SK-N-SH treated with all-trans-retinoic acid at 6 μM for 48 hours (cell line): ENCODE measurements at regions not wholly inside any gene's neighbourhood (a gene's known extent, or its start where the extent isn't known, plus 50 kb on each side); places are given as distances from the start of the nearest gene placed in this dataset.
"Not testable (repeated sequence)": the region's sequence is repeated elsewhere in the genome, so short reads cannot be mapped to it uniquely, and the experiment has no call there.

Experiments
- BACH2 ChIP-seq: fragments of 250-450 bp; sonication (Bioruptor Pico); IDR thresholded peaks from 2 replicates; pipeline ENCODE4 v1.9.0; 2021; ENCODE audit warnings: mild to moderate bottlenecking, borderline replicate concordance
- CSRNP3 ChIP-seq: fragments of 250-450 bp; sonication (Bioruptor Pico); IDR thresholded peaks from 2 replicates; pipeline ENCODE4 v1.5.1; 2021; ENCODE audit warnings: mild to moderate bottlenecking, moderate library complexity
- ESRRG ChIP-seq: fragments of 250-450 bp; sonication (Bioruptor Pico); IDR thresholded peaks from 2 replicates; pipeline ENCODE4 v1.6.1; 2021; ENCODE audit warnings: mild to moderate bottlenecking
- OSR1 ChIP-seq: fragments of 250-450 bp; sonication (Bioruptor Pico); IDR thresholded peaks from 2 replicates; pipeline ENCODE4 v1.8.0; 2022; ENCODE audit warnings: moderate library complexity, mild to moderate bottlenecking, inconsistent platforms
- PPARA ChIP-seq: fragments of 250-450 bp; sonication (Bioruptor Pico); IDR thresholded peaks from 2 replicates; pipeline ENCODE4 v1.5.0; 2020; ENCODE audit warnings: mild to moderate bottlenecking, borderline replicate concordance
- TOX ChIP-seq: fragments of 250-450 bp; sonication (Bioruptor Pico); IDR thresholded peaks from 2 replicates; pipeline ENCODE4 v1.8.0; 2021; ENCODE audit warnings: mild to moderate bottlenecking, moderate library complexity, borderline replicate concordance
- ZFP30 ChIP-seq: fragments of 450-650 bp; formaldehyde crosslinking; IDR thresholded peaks from 2 replicates; pipeline ENCODE4 v1.5.0; 2022; ENCODE audit warnings: mild to moderate bottlenecking, moderate library complexity
- ZNF565 ChIP-seq: fragments of 450-650 bp; formaldehyde crosslinking; conservative IDR thresholded peaks from 2 replicates; pipeline ENCODE4 v1.5.0; 2020; ENCODE audit warnings: low read depth, mild to moderate bottlenecking, moderate library complexity
- TF ChIP-seq, protein P1 (sequence below): fragments of 250-450 bp; sonication (Bioruptor Pico); IDR thresholded peaks from 2 replicates; pipeline ENCODE4 v1.8.0; 2020; ENCODE audit warnings: mild to moderate bottlenecking, moderate library complexity, borderline replicate concordance
- TF ChIP-seq, protein P2 (sequence below): fragments of 250-450 bp; sonication (Bioruptor Pico); IDR thresholded peaks from 2 replicates; pipeline ENCODE4 v1.5.1; 2020; ENCODE audit warnings: low read depth, mild to moderate bottlenecking, moderate library complexity
- TF ChIP-seq, protein P3 (sequence below): fragments of 250-450 bp; sonication (Bioruptor Pico); IDR thresholded peaks from 2 replicates; pipeline ENCODE4 v1.8.0; 2021; ENCODE audit warnings: low read depth, mild to moderate bottlenecking, moderate library complexity, borderline replicate concordance

DNA sequence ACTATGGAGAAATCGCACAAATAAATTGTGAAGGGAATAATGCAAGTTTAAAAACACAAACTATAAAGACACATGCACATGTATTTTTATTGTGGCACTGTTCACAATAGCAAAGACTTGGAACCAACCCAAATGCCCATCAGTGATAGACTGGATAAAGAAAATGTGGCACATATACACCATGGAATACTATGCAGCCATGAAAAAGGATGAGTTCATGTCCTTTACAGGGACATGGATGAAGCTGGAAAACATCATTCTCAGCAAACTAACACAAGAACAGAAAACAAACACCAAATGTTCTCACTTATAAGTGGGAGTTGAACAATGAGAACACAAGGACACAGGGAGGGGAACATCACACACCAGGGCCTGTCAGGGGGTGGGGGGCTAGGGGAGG, 100.9 kb upstream of the RGPD4 start:
- not testable (repeated sequence) for TF ChIP-seq TOX (CRISPR knock-in tag); BACH2 (CRISPR knock-in tag); ESRRG (CRISPR knock-in tag); ZFP30 (CRISPR knock-in tag); OSR1 (CRISPR knock-in tag); PPARA; CSRNP3; ZNF565 (CRISPR knock-in tag)
- TF ChIP-seq, protein P1, sequence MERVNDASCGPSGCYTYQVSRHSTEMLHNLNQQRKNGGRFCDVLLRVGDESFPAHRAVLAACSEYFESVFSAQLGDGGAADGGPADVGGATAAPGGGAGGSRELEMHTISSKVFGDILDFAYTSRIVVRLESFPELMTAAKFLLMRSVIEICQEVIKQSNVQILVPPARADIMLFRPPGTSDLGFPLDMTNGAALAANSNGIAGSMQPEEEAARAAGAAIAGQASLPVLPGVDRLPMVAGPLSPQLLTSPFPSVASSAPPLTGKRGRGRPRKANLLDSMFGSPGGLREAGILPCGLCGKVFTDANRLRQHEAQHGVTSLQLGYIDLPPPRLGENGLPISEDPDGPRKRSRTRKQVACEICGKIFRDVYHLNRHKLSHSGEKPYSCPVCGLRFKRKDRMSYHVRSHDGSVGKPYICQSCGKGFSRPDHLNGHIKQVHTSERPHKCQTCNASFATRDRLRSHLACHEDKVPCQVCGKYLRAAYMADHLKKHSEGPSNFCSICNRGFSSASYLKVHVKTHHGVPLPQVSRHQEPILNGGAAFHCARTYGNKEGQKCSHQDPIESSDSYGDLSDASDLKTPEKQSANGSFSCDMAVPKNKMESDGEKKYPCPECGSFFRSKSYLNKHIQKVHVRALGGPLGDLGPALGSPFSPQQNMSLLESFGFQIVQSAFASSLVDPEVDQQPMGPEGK (CRISPR knock-in tag), result not testable (repeated sequence)
- TF ChIP-seq, protein P2, sequence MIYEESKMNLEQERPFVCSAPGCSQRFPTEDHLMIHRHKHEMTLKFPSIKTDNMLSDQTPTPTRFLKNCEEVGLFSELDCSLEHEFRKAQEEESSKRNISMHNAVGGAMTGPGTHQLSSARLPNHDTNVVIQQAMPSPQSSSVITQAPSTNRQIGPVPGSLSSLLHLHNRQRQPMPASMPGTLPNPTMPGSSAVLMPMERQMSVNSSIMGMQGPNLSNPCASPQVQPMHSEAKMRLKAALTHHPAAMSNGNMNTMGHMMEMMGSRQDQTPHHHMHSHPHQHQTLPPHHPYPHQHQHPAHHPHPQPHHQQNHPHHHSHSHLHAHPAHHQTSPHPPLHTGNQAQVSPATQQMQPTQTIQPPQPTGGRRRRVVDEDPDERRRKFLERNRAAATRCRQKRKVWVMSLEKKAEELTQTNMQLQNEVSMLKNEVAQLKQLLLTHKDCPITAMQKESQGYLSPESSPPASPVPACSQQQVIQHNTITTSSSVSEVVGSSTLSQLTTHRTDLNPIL (CRISPR knock-in tag), result not testable (repeated sequence)
- TF ChIP-seq, protein P3, sequence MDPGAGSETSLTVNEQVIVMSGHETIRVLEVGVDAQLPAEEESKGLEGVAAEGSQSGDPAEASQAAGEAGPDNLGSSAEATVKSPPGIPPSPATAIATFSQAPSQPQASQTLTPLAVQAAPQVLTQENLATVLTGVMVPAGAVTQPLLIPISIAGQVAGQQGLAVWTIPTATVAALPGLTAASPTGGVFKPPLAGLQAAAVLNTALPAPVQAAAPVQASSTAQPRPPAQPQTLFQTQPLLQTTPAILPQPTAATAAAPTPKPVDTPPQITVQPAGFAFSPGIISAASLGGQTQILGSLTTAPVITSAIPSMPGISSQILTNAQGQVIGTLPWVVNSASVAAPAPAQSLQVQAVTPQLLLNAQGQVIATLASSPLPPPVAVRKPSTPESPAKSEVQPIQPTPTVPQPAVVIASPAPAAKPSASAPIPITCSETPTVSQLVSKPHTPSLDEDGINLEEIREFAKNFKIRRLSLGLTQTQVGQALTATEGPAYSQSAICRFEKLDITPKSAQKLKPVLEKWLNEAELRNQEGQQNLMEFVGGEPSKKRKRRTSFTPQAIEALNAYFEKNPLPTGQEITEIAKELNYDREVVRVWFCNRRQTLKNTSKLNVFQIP (CRISPR knock-in tag), result not testable (repeated sequence)
